C4-2B (cell line): ENCODE measurements at regions not wholly inside any gene's neighbourhood (a gene's known extent, or its start where the extent isn't known, plus 50 kb on each side); places are given as distances from the start of the nearest gene placed in this dataset.
"Not testable (repeated sequence)": the region's sequence is repeated elsewhere in the genome, so short reads cannot be mapped to it uniquely, and the experiment has no call there.

Source experiments
- ZFX ChIP-seq: fragments of 450-650 bp; IDR thresholded peaks from 2 replicates; pipeline ENCODE4 v1.6.1; 2017
- TF ChIP-seq, protein P1 (sequence below): fragments of 450-650 bp; conservative IDR thresholded peaks from 2 replicates; pipeline ENCODE4 v1.5.1; 2017; ENCODE audit warnings: mild to moderate bottlenecking

DNA sequence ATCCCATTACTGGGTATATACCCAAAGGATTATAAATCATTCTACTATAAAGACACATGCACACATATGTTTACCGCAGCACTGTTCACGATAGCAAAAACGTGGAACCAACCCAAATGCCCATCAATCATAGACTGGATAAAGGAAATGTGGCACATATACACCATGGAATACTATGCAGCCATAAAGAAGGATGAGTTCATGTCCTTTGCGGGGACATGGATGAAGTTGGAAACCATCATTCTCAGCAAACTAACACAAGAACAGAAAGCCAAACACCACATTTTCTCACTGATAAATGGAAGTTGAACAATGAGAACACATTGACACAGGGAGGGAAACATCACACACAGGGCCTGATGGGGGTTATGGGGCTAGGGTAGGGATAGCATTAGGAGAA, 1090.5 kb upstream of the EDIL3 start:
- TF ChIP-seq, protein P1, sequence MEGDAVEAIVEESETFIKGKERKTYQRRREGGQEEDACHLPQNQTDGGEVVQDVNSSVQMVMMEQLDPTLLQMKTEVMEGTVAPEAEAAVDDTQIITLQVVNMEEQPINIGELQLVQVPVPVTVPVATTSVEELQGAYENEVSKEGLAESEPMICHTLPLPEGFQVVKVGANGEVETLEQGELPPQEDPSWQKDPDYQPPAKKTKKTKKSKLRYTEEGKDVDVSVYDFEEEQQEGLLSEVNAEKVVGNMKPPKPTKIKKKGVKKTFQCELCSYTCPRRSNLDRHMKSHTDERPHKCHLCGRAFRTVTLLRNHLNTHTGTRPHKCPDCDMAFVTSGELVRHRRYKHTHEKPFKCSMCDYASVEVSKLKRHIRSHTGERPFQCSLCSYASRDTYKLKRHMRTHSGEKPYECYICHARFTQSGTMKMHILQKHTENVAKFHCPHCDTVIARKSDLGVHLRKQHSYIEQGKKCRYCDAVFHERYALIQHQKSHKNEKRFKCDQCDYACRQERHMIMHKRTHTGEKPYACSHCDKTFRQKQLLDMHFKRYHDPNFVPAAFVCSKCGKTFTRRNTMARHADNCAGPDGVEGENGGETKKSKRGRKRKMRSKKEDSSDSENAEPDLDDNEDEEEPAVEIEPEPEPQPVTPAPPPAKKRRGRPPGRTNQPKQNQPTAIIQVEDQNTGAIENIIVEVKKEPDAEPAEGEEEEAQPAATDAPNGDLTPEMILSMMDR = not testable (repeated sequence)
- not testable (repeated sequence) for TF ChIP-seq ZFX
